HCEC 1CT (cell line): ENCODE measurements at regions not wholly inside any gene's neighbourhood (a gene's known extent, or its start where the extent isn't known, plus 50 kb on each side); places are given as distances from the start of the nearest gene placed in this dataset.
"Not testable (repeated sequence)": the region's sequence is repeated elsewhere in the genome, so short reads cannot be mapped to it uniquely, and the experiment has no call there.

Experiments
- DNase-seq: peaks from one replicate; pipeline ENCODE4 v3.0.0-alpha.2; 2017

DNA sequence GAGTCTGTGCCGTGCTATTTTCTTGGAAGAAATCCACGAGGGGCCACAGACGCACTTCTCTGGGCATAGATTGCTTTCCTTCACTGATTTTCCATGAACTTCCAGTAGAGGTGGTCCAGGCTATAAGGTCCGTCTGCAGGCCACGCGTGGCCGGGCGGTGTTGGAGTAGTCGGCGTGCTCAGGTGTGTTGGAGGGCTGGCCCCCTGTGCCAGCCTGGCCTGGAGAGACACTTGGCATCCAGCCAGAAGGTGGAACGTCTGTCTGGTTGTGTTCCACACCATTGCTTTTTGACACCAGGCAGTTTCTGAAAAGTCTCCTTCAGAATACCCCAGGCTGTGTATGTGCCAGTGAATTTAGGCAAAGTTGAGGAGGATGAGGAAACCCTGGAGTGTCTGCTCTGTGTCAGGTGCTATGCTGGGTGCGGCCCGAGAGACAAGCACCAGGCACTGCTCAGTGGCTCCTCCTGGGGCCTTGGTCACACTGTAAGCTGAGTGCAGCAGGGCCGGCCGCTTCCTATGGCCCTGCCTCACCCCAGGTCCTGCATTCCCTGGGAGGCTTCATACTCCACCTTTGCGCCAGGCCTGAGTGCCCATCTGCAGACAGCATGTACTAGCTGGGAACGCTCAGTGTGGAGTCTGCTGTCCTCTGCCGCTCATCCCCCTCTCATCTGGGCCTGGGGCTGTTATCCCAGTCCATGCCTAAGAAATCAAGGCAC is 52.1 kb upstream of the TAMM41 start:
- no peak for DNase-seq

DNA sequence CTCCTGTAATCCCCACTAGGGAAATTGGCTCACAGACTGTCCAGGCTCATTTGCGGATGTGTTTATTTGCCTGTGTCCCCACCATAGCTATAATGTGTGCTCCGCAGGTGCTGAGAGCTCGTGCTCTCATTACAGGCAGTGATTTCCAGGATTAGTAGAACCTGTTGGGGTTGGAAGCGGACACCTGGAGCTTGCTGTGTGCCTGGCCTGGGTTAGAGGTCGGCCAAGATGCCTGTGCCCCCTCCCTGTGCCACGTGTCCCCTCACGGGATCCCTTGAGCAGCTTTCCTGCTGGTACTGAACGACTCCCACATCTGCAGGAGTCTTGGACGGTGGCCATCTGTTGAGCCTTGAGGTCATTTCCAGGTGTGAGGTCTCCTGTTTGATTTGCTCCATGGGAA is 52.7 kb upstream of the TAMM41 start:
- DNase-seq = not testable (repeated sequence)

DNA sequence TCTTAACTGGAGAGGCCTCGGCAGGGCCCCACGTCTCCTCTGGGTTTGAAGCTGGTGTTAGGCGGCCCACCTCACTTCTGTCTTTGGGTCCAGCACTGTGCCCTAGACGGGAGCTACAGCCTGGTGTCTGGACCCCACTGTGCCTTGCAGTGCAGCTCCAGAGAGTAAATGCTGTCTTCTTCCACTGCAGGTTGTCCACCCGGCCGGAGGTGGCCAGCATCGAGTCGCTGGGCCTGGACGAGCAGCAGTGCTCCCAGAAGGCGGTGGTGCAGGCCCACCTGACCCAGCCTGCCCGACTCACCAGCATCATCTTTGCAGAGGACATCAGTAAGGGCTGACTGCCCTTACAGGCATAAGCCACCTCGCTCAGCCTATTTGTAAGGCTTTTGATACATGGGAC is 53.1 kb upstream of the TAMM41 start:
- DNase-seq = no peak

DNA sequence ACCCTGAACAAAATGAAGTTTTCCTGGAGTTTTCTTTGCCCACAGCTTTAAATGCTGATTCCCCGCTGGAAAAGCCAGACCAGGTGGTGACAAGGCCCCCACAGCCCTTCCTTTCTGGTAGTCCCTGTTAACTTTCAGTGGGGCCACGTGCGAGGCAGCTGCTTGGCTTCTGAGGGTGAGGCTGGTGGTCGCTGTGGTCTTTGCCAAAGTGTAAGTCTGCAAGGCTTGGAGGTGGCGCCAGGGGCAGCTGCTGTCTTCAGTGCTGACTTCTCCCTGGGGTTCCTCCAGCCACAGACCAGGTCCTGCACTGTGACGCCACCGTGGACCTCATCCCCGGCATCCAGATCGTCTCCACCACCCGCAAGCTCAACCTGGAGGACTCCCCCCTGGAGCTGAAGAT is 54.1 kb upstream of the TAMM41 start:
- DNase-seq = no peak

DNA sequence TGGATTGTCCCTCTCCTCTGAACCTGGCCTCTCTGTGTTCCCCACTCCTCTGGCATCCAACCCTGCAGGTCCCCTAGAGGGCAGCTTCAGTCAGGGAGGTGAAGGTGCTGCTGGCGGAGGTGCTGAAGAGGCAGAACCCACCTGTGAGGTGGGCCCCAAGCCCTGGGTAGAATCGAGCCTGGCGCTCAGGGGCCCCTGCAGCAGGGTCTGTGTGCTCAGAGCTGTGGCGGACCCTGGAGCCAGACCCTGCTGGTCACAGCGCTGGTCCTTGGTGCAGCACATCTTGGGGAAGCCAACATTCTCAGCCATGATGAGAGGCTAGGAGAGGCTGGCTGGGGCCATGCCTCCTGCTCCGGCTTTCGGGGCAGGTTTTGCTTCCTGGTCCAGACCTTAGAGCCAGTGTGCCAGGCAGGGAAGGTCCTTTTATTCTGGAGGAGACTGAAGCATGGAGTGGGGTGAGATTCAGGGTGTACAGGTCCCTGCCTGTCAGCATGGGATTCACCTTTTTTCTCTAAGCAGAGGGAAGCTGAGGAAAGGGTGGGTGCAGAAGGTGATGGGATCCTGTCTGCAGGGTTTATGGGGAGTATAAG is 54.7 kb upstream of the TAMM41 start:
- DNase-seq = no peak

DNA sequence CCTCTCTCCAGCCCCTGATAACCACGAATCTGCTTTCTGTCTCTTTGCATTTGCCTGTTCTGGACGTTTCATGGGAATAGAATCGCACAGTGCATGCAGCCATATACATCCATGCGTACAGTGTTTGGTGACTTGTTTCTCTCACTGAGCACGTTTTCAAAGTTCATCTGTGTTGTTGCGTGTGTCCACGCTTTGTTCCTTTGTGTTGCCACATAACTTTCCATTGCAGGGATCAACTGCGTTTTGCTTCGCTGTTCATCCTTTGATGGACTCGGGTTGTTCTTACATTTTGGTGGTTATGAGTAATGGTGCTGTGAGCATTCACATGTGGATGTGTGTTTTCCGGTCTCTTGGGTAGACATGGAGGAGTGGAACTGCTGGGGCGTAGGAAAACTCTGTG is 56.4 kb upstream of the TAMM41 start:
- no peak for DNase-seq

DNA sequence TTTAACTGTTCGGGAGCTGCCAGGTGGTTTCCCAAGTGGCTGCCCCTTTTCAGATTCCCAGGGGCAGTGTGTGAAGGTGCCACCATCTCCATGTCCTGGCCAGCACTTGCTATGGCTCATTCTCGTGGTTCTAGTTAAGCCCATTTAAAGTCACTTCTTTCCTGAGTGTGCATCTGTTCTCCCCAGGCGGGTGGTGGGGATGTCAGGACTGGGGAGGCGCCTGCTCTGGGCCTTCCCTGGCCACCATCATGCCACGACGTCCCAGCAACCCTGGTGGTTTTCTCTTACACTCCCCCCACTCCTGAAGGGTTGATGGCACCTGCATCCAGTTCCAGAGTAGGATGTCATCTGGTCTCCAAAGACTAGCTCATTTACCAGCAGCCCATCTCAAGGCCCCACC is 56.8 kb upstream of the TAMM41 start:
- DNase-seq = no peak

DNA sequence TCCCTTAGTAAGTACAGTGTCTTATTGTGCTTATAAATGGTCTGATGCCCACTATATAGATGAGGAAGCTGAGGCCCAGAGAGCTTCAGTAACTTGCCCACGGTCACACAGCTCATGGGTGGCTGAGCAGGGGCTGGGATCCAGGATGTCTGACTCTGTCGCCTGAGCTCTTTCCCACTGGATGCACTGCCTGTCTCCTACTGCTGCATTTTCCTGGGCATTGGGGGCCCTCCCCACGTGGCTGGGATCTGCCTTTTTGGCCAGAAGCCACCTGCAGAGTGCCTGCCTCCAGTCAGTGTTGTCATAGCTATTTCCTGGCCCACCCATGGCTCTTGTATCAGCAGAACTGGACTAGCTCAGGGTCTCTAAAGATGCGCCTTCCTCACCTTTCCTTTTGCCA is 57.5 kb upstream of the TAMM41 start:
- no peak for DNase-seq

DNA sequence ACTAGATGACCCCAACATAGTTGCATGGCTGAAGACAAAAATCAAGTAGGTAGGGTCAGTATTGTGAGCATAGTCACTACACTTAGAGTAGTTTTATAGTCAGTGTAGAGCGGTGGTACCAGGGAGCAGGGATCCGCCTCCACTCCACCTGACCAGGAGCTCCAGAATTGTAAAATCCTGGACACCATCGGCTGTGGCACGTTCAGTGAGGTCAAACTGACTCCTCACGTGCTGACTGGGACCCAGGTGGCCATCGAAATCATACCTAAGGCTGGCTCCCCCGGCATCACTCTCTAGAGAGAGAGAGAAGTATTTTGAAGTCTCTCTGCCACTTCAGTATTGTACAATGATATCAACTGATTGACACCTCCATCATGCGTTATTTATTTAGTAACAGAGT is 59.7 kb upstream of the TAMM41 start:
- DNase-seq = no peak

DNA sequence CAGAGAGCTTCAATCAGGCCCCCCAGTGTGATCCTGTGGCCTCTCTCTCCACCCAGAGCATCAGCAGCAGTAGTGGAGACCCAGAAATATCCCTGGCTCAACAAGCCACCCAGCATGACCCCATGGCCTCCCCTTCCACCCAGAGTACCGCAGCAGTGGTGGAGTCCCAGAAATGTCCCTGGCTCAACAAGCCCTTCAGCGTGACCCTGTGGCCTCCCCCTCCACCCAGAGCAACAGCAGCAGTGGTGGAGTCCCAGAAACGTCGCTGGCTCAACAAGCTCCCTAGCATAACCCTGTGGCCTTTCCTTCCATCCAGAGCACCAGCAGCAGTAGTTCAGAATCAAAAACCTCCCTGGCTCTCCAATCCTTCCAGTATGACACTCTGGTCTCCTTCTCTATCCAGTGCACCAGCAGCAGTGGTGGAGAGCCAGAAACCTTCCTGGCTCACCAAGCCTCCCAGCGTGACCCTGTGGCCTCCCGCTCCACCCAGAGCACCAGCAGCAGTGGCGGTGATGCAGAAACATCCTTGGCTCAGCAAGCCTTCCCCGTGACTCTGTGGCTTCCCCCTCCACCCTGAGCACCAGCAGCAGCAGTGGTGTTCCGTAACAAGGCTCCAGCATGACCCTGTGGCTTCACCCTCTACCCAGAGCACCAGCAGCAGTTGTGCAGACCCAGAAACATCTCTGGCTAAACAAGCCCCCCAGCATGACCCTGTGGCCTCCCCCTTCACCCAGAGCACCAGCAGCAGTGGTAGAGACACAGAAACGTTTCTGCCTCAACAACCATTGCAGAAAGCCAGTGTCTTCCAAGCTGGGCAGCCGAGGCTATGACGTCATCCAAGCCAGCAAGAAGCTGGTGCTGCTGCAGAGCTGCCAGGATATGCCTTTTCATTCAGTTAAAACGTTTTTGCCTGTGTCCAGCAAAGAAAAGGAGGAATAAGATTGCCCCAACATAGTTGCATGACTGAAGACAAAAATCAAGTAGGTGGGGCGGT is 61.3 kb upstream of the TAMM41 start:
- no peak for DNase-seq

DNA sequence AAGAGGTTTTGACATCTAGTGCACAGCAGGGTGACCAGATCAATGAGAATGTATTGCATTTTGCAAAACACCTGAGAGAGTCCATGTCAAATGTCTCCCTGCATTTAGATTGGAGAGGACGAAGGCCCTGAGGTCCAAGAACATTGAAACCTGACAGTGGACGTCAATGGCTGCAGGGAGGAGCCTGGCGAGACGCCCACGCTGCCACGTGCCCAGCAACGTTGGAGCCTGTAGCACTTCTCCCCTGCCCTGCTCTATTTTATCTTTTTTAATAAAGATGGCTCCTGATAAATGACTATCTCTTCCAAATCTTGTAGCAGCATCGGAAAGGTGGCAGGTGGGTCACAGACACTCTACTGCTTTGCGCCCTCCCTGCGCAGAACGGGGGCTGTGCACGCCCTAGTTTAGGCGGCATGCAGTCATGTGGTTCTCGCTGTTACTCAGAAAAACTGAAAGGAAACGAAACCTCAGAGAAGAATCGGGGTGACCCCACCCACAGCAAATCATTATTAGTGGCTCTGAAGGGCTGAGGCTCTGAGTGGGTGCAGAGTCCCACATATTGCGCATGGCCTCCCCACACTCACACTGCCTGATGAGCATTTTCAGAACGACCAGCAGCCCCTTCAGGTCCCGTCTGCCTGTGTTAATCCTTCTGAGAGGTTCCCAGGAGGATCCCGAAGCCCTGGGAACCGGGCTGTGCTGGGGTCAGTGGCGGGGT is 62.5 kb upstream of the TAMM41 start:
- DNase-seq = no peak

DNA sequence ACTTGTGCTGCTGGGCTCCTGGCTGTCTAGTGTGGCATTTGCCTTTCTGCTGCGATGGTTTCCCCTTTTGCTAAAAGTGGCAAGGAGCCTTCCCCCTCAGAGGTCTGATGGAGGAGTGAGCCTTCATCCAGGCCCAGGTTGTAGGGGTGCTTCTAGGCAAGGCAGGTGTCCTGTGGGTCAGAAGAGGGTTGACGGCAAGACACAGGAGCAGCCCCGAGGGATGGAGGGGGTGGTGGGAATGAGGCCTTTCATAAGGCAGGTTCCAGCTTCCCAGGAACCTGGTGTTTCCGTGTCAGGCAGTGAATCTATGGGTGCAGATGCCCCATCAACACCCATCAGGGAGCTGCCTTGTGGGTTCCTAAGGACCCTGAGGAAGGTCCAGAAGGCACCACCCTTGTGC is 63.0 kb upstream of the TAMM41 start:
- no peak for DNase-seq

DNA sequence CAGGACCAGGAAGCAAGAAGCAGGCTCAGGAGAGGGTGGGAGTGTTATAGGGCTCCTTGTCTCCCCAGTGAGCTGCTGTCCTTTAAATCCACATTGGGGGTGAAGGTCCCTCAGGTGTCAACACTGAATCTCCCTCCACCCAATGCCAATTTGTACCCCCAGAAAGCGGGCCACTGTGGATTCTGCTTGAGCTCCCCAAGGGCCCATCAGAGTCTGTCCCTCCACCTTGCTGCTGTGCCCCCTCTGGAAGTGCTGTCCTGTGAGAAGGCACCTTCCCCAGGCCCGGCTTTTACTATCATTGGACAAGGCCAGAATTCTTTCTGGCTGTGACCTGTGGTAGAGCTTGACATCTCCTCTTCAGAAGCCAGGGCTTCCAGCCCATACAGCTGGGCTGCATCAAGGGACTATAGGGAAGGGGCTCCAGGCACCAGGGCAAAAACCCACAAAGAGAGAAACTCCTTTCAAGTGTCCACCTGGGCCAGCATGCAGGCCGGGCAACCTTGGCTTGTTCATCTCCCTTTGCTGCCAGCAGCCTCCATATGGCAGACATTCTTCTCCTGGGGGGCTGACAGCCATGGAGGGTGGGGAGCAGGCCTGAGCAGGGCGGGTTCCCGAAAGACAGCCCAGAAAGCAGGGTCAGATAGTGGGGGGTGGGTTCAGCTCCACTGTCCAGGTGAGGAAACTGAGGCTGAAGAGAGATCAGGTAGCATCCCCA is 63.7 kb upstream of the TAMM41 start:
- not testable (repeated sequence) for DNase-seq

DNA sequence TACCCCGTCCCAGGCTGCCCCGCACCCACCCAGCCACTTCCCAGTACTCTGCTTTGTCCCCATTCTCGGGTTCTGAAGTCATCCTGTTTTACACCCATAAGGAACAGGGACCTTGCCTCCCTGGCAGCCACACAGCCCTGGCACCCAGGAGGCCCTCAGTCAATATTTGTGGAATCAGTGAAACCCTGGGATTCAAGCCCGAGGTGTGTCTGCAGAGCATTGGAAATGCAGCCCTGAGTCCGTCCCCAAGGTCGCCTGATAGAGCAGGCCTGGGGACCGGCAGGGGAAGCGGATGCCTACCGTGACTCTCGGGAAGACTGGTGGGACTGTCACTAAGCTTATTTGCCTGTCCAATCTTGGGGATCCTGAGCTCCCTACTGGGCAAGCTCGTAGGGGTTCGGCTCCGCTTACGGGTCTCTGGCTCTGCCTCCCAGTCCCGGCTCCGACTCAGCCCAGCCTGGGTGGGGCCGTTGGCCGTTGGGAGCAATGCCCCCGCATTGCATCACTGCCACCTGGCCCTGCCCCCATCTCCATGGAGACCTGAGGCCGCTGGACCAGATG is 64.4 kb upstream of the TAMM41 start:
- DNase-seq = no peak

DNA sequence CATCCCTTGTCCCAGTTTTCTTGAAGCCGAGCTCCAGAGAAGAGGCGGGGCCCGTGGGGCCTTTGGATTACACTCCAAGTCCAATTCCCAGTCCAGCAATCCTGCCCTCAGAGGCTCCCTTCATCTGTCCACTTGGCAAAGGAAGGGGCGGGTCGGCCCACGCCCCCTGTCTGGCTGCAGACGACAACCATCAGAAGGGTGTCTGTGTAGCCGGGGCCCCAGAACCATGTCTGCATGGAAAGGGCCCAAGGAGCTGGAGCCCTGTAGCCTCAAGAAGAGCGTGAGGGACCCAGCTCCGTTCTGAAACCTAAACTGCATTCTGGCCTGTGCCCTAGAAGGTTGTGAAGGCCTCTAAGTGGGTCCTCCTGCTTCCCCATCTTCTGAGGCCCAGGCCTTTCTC is 65.2 kb upstream of the TAMM41 start:
- not testable (repeated sequence) for DNase-seq

DNA sequence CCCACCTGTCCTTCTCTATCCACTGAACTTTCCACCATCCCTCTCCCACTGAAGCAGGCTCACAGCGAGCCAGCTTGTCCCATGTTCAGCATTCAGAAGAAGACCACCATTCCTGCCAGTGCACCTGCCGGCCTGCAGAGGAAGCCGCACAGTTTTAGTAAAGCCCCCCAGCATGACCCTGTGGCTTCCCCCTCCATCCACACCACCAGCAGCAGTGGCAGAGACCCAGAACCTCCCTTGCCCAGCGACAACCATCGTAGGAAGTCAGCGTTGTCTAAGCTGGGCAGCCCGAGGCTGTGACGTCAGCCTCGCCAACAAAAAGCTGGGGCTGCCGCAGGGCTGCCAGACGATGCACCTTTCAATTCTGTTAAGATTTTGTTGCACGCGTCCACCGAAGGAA is 66.6 kb upstream of the TAMM41 start:
- DNase-seq = no peak

DNA sequence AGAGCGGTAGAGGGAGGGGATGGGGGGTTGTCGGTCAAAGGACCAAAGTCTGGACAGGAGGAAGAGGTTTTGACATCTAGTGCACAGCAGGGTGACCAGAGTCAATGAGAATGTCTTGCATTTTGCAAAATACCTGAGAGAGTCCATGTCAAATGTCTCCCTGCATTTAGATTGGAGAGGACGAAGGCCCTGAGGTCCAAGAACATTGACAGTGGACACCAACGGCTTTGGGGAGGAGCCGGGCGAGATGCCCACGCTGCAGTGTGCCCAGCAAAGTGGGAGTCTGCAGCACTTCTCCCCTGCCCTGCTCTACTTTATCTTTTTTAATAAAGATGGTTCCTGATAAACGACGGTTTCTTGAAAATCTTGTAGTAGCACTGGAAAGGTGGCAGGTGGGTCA is 67.4 kb upstream of the TAMM41 start:
- no peak for DNase-seq

DNA sequence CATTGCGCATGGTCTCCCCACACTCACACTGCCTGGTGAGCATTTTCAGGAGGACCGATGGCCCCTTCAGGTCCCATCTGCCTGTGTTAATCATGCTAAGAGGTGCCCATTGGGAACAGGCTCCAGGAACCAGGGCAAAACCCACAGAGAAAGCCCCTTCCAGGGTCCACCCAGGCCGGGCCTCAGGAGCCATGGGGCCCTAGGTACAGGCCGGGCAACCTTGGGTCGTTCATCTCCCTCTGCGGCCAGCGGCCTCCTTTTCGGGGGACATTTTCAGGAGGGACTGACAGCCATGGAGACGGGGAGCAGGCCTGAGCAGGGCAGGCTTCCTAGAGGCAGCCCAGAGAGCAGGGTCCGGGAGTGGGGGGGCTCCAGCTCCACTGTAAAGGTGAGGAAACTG is 68.0 kb upstream of the TAMM41 start:
- DNase-seq = no peak

DNA sequence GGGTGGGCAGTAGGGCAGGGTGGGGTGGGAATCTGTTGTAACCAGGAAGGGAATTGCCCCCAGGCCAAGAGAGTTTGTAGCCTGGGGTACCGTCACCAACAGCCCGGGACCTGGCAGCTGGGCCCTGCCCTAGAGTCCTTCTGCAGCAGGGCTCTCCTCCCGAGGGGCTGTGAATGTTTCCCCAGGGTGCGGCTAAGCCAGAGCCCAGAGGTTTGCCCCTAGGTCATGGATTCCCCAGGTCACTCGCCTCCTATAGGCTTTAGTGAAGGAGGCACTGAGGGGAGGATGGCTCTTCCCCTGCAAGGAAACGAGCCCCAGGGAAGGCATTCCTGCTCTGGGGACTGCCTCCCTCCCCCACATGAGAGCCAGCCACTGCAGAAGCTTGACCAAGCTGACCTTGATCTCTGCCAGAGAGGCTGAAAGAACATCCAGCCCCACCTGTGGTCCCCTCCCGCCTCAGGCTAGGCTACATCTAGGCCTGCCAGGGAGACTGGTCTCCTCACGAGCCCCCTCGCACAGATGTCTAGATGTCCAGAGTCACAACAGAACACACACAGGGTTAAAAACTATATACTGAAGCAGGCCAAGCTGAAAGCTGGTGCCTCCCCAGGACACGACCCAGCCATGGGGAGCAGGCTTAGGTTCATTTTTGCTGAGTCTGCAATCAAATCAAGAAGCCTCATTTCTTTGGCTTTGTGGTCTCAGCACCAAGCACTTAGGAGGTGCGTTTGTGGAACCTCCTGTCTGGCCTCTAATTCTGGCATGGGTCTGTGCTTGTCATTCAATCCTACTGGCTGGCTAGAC is 69.1 kb upstream of the TAMM41 start:
- no peak for DNase-seq

DNA sequence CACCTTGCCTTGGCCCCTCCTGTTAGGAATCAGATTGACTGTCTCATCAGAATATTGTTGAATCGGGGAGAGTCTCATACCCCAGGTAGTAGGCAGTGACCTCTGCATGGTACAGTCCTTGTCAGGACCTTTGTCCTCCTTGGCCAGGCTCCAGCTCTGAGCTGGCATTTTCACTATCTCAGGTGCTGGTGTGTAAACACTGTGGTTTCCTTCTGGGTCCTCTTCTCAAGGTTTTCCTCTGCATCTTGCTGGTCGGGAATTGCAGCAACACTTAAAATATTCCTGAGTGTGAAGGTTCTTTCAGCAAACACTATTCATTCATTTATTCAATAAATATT is 69.7 kb upstream of the TAMM41 start:
- DNase-seq = not testable (repeated sequence)

DNA sequence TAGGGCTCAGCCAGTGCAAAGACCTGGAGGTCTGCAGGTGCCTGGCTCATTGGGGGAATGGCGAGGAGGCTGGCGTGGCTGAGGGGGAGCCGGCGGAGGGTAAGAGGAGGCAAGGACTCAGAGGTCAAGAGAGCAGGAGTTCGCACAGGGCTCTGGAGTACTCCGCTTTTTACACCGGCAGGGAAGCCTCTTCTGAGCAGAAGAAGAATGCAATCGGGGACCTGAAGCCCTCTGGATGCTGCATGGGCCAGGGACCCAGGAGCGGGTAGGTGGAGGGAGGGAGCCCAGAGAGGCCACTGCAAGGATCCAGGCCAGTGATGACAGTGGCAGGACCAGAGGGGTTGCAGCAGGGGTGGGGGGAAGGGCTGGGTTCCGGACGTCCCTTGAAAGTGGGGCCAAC is 70.4 kb upstream of the TAMM41 start:
- no peak for DNase-seq
